IMR-90 (cell line): ENCODE measurements at regions not wholly inside any gene's neighbourhood (a gene's known extent, or its start where the extent isn't known, plus 50 kb on each side); places are given as distances from the start of the nearest gene placed in this dataset.

Experiments used
- ATAC-seq: fragments of 200-7000 bp; cut with Tn5 transposase; 2 replicates; pipeline ENCODE4 v1.9.1; 2020; ENCODE audit warnings: low read depth, mild to moderate bottlenecking, moderate library complexity
- BruUV-seq: library from RNA; stranded (reverse); fragments of 400-500 nt; replicated peaks from 2 replicates; lab custom pipeline; 2021; lab: Mats Ljungman, UMichigan
- CTCF ChIA-PET: fragments of 300-600 bp; formaldehyde crosslinking; extraction: SDS; loops from one replicate; lab custom pipeline; 2021; ENCODE audit warnings: antibody characterized with exemption; lab: Yijun Ruan, JAX
- POLR2A ChIA-PET: fragments of 300-600 bp; sonication (Branson Sonifier 250); formaldehyde crosslinking; loops from one replicate; lab custom pipeline; 2022; ENCODE audit warnings: antibody characterized with exemption; ENCODE audit not compliant: unreplicated experiment; lab: Charles Lee
- DNase-seq: peaks from one replicate; pipeline ENCODE4 v3.0.0; 2013
- H2AFZ ChIP-seq: replicated peaks from 2 replicates; pipeline ENCODE3; 2013; ENCODE audit warnings: low read length, mild to moderate bottlenecking; ENCODE audit not compliant: poor library complexity
- H2AK5ac ChIP-seq: 2 replicates; pipeline ENCODE4 v1.6.1; 2013; ENCODE audit warnings: low read depth, low read length, inconsistent platforms
- H2AK9ac ChIP-seq: replicated peaks from 2 replicates; pipeline ENCODE3; 2013; ENCODE audit warnings: mild to moderate bottlenecking, low read depth, low read length, moderate library complexity; ENCODE audit not compliant: poor library complexity
- H2BK120ac ChIP-seq: 2 replicates; pipeline ENCODE4 v1.6.1; 2013; ENCODE audit warnings: low read depth, low read length, inconsistent platforms
- H2BK15ac ChIP-seq: 3 replicates; pipeline ENCODE4 v1.6.1; 2013; ENCODE audit warnings: low read depth, low read length, inconsistent platforms
- H2BK20ac ChIP-seq: 2 replicates; pipeline ENCODE4 v1.6.1; 2013; ENCODE audit warnings: low read depth, mild to moderate bottlenecking, inconsistent platforms, low read length, moderate library complexity
- H2BK5ac ChIP-seq: 2 replicates; pipeline ENCODE4 v1.6.1; 2013; ENCODE audit warnings: mild to moderate bottlenecking, low read depth, low read length, inconsistent platforms; ENCODE audit not compliant: poor library complexity, severe bottlenecking
- H3K14ac ChIP-seq: replicated peaks from 2 replicates; pipeline ENCODE4 v1.6.1; 2013; ENCODE audit warnings: low read depth, low read length, inconsistent platforms
- H3K18ac ChIP-seq: 2 replicates; pipeline ENCODE4 v1.6.1; 2013; ENCODE audit warnings: low read depth, low read length, control low read depth
- H3K23ac ChIP-seq: 2 replicates; pipeline ENCODE4 v1.6.1; 2013; ENCODE audit warnings: low read depth, low read length, inconsistent platforms
- H3K27ac ChIP-seq: 2 replicates; pipeline ENCODE4 v1.5.1; 2013; ENCODE audit warnings: mild to moderate bottlenecking, control low read depth, low read length; ENCODE audit not compliant: insufficient read depth
- H3K27me3 ChIP-seq: 2 replicates; pipeline ENCODE4 v1.6.1; 2013; ENCODE audit warnings: low read length; ENCODE audit not compliant: control insufficient read depth, insufficient read depth
- H3K36me3 ChIP-seq: 2 replicates; pipeline ENCODE4 v1.6.1; 2013; ENCODE audit warnings: low read length, mixed read lengths; ENCODE audit not compliant: control insufficient read depth, insufficient read depth
- H3K4ac ChIP-seq: 2 replicates; pipeline ENCODE4 v1.6.1; 2013; ENCODE audit warnings: low read depth, low read length, inconsistent platforms
- H3K4me1 ChIP-seq: 2 replicates; pipeline ENCODE4 v1.6.1; 2013; ENCODE audit warnings: low read length, mixed read lengths; ENCODE audit not compliant: control insufficient read depth, insufficient read depth
- H3K4me2 ChIP-seq: 2 replicates; pipeline ENCODE4 v1.6.1; 2013; ENCODE audit warnings: low read depth, mild to moderate bottlenecking, control low read depth, low read length, moderate library complexity
- H3K4me3 ChIP-seq: 2 replicates; pipeline ENCODE4 v1.5.1; 2013; ENCODE audit warnings: low read depth, mild to moderate bottlenecking, control low read depth, low read length, moderate library complexity; ENCODE audit not compliant: insufficient read depth
- H3K56ac ChIP-seq: 2 replicates; pipeline ENCODE4 v1.6.1; 2013; ENCODE audit warnings: low read length, inconsistent platforms; ENCODE audit not compliant: insufficient read depth; ENCODE audit errors: extremely low read depth
- H3K79me1 ChIP-seq, 2 experiments: 2 replicates each; pipeline ENCODE4 v1.6.1; 2013; ENCODE audit warnings: low read length in 2 of 2, inconsistent platforms in 1 of 2, low read depth in 1 of 2
- H3K9ac ChIP-seq: 2 replicates; pipeline ENCODE4 v1.6.1; 2013; ENCODE audit warnings: low read depth, low read length, control low read depth
- H3K9me1 ChIP-seq: 2 replicates; pipeline ENCODE4 v1.6.1; 2013; ENCODE audit warnings: low read length, inconsistent platforms; ENCODE audit not compliant: insufficient read depth
- H3K9me3 ChIP-seq: 2 replicates; pipeline ENCODE4 v1.6.1; 2013; ENCODE audit warnings: low read length; ENCODE audit not compliant: control insufficient read depth, insufficient read depth
- H4K20me1 ChIP-seq: 2 replicates; pipeline ENCODE4 v1.6.1; 2013; ENCODE audit warnings: low read length, inconsistent platforms; ENCODE audit not compliant: insufficient read depth
- H4K5ac ChIP-seq: 2 replicates; pipeline ENCODE4 v1.6.1; 2013; ENCODE audit warnings: mild to moderate bottlenecking, low read depth, low read length, control low read depth
- H4K8ac ChIP-seq, 2 experiments: 2 replicates each; pipeline ENCODE4 v1.6.1; 2013; ENCODE audit warnings: low read depth in 2 of 2, low read length in 2 of 2, control low read depth in 1 of 2, inconsistent platforms in 1 of 2
- H4K91ac ChIP-seq: 2 replicates; pipeline ENCODE4 v1.6.1; 2013; ENCODE audit warnings: low read depth, low read length, inconsistent platforms; ENCODE audit not compliant: insufficient read depth
- BHLHE40 ChIP-seq: fragments of 150-350 bp; IDR thresholded peaks from 2 replicates; pipeline ENCODE4 v1.6.1; 2016; ENCODE audit warnings: mild to moderate bottlenecking, low read depth, low read length
- CEBPB ChIP-seq: IDR thresholded peaks from 2 replicates; pipeline ENCODE4 v1.6.1; 2012; ENCODE audit warnings: low read depth, low read length, improper control_type of control experiment
- CHD1 ChIP-seq: IDR thresholded peaks from 2 replicates; pipeline ENCODE4 v1.6.1; 2012; ENCODE audit warnings: low read depth, low read length, improper control_type of control experiment
- CTCF ChIP-seq: conservative IDR thresholded peaks from 2 replicates; pipeline ENCODE4 v1.5.1; 2012; ENCODE audit warnings: mild to moderate bottlenecking, low read depth, low read length, improper control_type of control experiment
- ELK1 ChIP-seq: fragments of 150-350 bp; IDR thresholded peaks from 2 replicates; pipeline ENCODE4 v1.6.1; 2016; ENCODE audit warnings: low read depth, mild to moderate bottlenecking, low read length, moderate library complexity, borderline replicate concordance
- FOS ChIP-seq: fragments of 150-350 bp; IDR thresholded peaks from 2 replicates; pipeline ENCODE4 v1.6.1; 2016; ENCODE audit warnings: low read depth, low read length
- MAFK ChIP-seq: IDR thresholded peaks from 2 replicates; pipeline ENCODE4 v1.6.1; 2012; ENCODE audit warnings: low read depth, low read length, improper control_type of control experiment
- MAZ ChIP-seq: IDR thresholded peaks from 2 replicates; pipeline ENCODE4 v1.6.1; 2012; ENCODE audit warnings: low read depth, mild to moderate bottlenecking, low read length, improper control_type of control experiment, moderate library complexity, borderline replicate concordance
- MXI1 ChIP-seq: IDR thresholded peaks from 2 replicates; pipeline ENCODE4 v1.6.1; 2012; ENCODE audit warnings: low read depth, mild to moderate bottlenecking, low read length, moderate library complexity, borderline replicate concordance
- NFE2L2 ChIP-seq: fragments of 150-350 bp; IDR thresholded peaks from 2 replicates; pipeline ENCODE4 v1.6.1; 2016; ENCODE audit warnings: low read depth, mild to moderate bottlenecking, low read length
- POLR2A ChIP-seq: IDR thresholded peaks from 2 replicates; pipeline ENCODE4 v1.6.1; 2012; ENCODE audit warnings: mild to moderate bottlenecking, low read depth, low read length
- RAD21 ChIP-seq: IDR thresholded peaks from 2 replicates; pipeline ENCODE4 v1.6.1; 2012; ENCODE audit warnings: low read length, improper control_type of control experiment
- RCOR1 ChIP-seq: IDR thresholded peaks from 2 replicates; pipeline ENCODE4 v1.6.1; 2012; ENCODE audit warnings: mild to moderate bottlenecking, low read length, improper control_type of control experiment; ENCODE audit not compliant: insufficient replicate concordance
- RFX5 ChIP-seq: IDR thresholded peaks from 2 replicates; pipeline ENCODE4 v1.8.0; 2012; ENCODE audit warnings: low read depth, mild to moderate bottlenecking, low read length, moderate library complexity
- SMC3 ChIP-seq: fragments of 150-350 bp; IDR thresholded peaks from 2 replicates; pipeline ENCODE4 v1.6.1; 2016; ENCODE audit warnings: low read depth, mild to moderate bottlenecking, antibody characterized with exemption, low read length, moderate library complexity
- USF2 ChIP-seq: fragments of 150-350 bp; IDR thresholded peaks from 2 replicates; pipeline ENCODE4 v1.6.1; 2017; ENCODE audit warnings: mild to moderate bottlenecking, antibody characterized with exemption, low read length, low read depth
- WGBS, 2 experiments: methylation state at CpG; one replicate each; pipeline versions ENCODE4 v1.1.5 to v1.1.7; 2013; ENCODE audit warnings: missing lambda C conversion rate in 2 of 2; ENCODE audit not compliant: insufficient read length in 1 of 2; ENCODE audit errors: extremely low coverage in 2 of 2; 5-methylcytosine and 5-hydroxymethylcytosine counted together
- dilution Hi-C: fragments of 300-500 bp; cut with HindIII; formaldehyde crosslinking; loops from one replicate; pipeline ENCODE4 v1.14.3; 2018; ENCODE audit warnings: low sequenced_read_pairs; ENCODE audit not compliant: unreplicated experiment
- in situ Hi-C: fragments of 300-500 bp; cut with MboI; formaldehyde crosslinking; loops from 3 replicates; pipeline ENCODE4 v1.14.3; 2019; ENCODE audit warnings: low sequenced_read_pairs, inconsistent platforms, mixed read lengths
- intact Hi-C: fragments of 100-400 bp; cut with micrococcal nuclease; formaldehyde crosslinking; loops from 2 replicates; pipeline ENCODE4 v1.10.0; 2022

GRCh38 chr17:77765292-77765691 is 193.2 kb upstream of the TNRC6C start:
- Histone ChIP-seq H2AK5ac (no peak overlapping the region), H3K9me3 (no peaks in the 10 kb centered on the region), H3K27ac (no peak overlapping the region), H2AK9ac (no peak overlapping the region), H2BK120ac (no peak overlapping the region), H2BK20ac (no peak overlapping the region), H3K56ac (no peak overlapping the region), H3K9ac (no peak overlapping the region), H2BK5ac (no peak overlapping the region), H4K20me1 (no peaks in the 10 kb centered on the region), H4K5ac (no peak overlapping the region), H4K91ac (no peak overlapping the region), H3K27me3 (peaks cover 38% of the 10 kb centered on the region), H3K18ac (no peak overlapping the region), H3K4me1 (no peaks in the 10 kb centered on the region), H3K23ac (no peak overlapping the region), H3K36me3 (no peaks in the 10 kb centered on the region), H3K9me1 (no peaks in the 10 kb centered on the region), H3K79me1 (no peaks in the 10 kb centered on the region), H2AFZ (no peak overlapping the region), H3K14ac (no peak overlapping the region), H3K4me3 (no peak overlapping the region), H3K4me2 (no peak overlapping the region), H3K4ac (no peak overlapping the region), H2BK15ac (no peak overlapping the region), H4K8ac (no peak overlapping the region)
- BruUV-seq: no TSS peak
- ChIA-PET CTCF (no interaction called here), POLR2A (no interaction called here)
- in situ Hi-C loops (no loop called here), intact Hi-C loops (no loop called here), dilution Hi-C loops (no loop called here)
- ATAC-seq (no peak), DNase-seq (no peak)
- TF ChIP-seq POLR2A (no peak), CEBPB (no peak), ELK1 (no peak), MAZ (no peak), CHD1 (no peak), FOS (no peak), MAFK (no peak), NFE2L2 (no peak), RAD21 (no peak), RCOR1 (no peak), MXI1 (no peak), CTCF (no peak), USF2 (no peak), RFX5 (no peak), BHLHE40 (no peak), SMC3 (no peak)
- 100% methylated on average over 1 of the region's 1 CpG; no CpG with 5 or more reads in 1 of the 2 experiments for WGBS, 2 experiments
